GOT3 (cell line): ENCODE measurements at regions not wholly inside any gene's neighbourhood (a gene's known extent, or its start where the extent isn't known, plus 50 kb on each side); places are given as distances from the start of the nearest gene placed in this dataset.
"Not testable (repeated sequence)": the region's sequence is repeated elsewhere in the genome, so short reads cannot be mapped to it uniquely, and the experiment has no call there.

Experiments
- DNase-seq: peaks from one replicate; lab custom pipeline; 2025; ENCODE audit warnings: mixed read lengths; lab: John Stamatoyannopoulos, UW

GRCh38 chr6:139990856-139991465, 616.5 kb upstream of the CITED2 start:
- DNase-seq, result no peak

GRCh38 chr6:139990026-139990686, 615.7 kb upstream of the CITED2 start:
- no peak for DNase-seq

- no peak for DNase-seq
Observed at GRCh38 chr6:139988685-139989084, 614.2 kb upstream of the CITED2 start.

- no peak for DNase-seq
Observed at GRCh38 chr6:139987091-139987490, 612.6 kb upstream of the CITED2 start.

GRCh38 chr6:139985236-139985815, 610.9 kb upstream of the CITED2 start:
- DNase-seq, result no peak

- DNase-seq, result no peak
Observed at GRCh38 chr6:139984317-139984716, 609.9 kb upstream of the CITED2 start.

GRCh38 chr6:139983555-139984276, 609.3 kb upstream of the CITED2 start:
- DNase-seq, result no peak

GRCh38 chr6:139982652-139983295, 608.3 kb upstream of the CITED2 start:
- no peak for DNase-seq

GRCh38 chr6:139982195-139982594, 607.7 kb upstream of the CITED2 start:
- no peak for DNase-seq

GRCh38 chr6:139981768-139982181, 607.3 kb upstream of the CITED2 start:
- no peak for DNase-seq

GRCh38 chr6:139981066-139981624, 606.7 kb upstream of the CITED2 start:
- DNase-seq, result no peak

- DNase-seq, result not testable (repeated sequence)
Observed at GRCh38 chr6:139980631-139981030, 606.2 kb upstream of the CITED2 start.

- no peak for DNase-seq
Observed at GRCh38 chr6:139979021-139979725, 604.7 kb upstream of the CITED2 start.

GRCh38 chr6:139977887-139978332, 603.5 kb upstream of the CITED2 start:
- DNase-seq, result no peak

GRCh38 chr6:139973669-139974344, 599.4 kb upstream of the CITED2 start:
- DNase-seq, result no peak

GRCh38 chr6:139972116-139972515, 597.7 kb upstream of the CITED2 start:
- DNase-seq, result no peak

GRCh38 chr6:139970591-139970991, 596.1 kb upstream of the CITED2 start:
- DNase-seq, result no peak

- DNase-seq, result no peak
Observed at GRCh38 chr6:139967497-139967896, 593.0 kb upstream of the CITED2 start.

- no peak for DNase-seq
Observed at GRCh38 chr6:139965393-139965792, 590.9 kb upstream of the CITED2 start.

- no peak for DNase-seq
Observed at GRCh38 chr6:139964737-139965136, 590.3 kb upstream of the CITED2 start.
